ENCODE measurements at regions not wholly inside any gene's neighbourhood (a gene's known extent, or its start where the extent isn't known, plus 50 kb on each side); places are given as distances from the start of the nearest gene placed in this dataset.

- no peak for DNase-seq (ENCODE audit: low read depth in 2 of 2)
Measured at GRCh38 chr17:77474292-77474988, 333.7 kb downstream of the SEC14L1 start.

DNA sequence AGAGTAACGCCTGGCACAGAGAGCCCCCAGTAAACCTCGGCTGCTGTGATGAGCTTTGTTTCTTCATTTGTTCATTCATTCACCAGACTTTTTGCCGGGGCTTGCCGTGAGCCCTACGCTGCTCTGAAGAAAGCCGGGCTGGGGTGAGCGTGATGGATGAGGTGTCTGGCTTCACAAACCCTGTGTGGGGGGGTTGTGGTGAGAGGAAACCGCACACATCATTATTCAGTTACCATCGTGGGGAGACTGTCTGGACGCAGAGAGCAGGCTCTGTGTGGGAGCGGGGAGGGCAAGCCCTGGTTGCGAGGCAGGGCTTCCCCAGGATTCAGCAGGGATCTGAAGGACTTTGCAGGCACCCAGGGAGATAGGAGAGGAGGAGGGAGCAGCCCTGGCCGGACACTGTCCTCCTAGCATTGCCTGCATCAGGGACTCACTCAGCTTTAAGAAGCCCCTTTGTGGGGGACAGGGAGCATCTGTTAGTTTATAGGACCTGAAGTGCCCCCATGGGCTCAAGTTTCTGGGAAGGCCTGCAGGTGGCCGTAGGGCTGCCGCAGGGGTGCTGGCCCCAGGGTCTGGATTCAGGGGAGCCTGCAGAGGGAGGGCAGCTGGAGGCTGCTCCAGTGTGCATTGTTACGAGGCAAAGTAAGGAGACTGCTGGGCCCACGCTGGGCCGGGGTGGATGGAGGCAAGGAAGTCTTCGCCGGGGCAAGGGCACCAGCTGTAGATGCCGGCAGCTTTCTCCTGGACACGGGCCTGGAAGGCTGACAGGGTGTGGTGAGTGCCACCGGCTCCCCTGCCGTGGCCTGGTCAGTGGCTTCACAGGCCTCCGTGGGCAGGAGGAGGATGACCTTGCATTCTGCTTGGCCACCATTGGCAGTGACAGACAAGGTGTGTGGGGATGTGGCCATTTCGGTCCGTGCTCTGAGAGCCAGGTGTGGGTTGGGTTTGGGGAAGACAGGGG lies 334.5 kb downstream of the SEC14L1 start:
- peak; percentile 84 to 86 for DNase-seq (ENCODE audit: low read depth in 2 of 2)

- DNase-seq (ENCODE audit: low read depth in 2 of 2) = no peak
Measured at GRCh38 chr17:77476006-77476405, 335.2 kb downstream of the SEC14L1 start.

DNA sequence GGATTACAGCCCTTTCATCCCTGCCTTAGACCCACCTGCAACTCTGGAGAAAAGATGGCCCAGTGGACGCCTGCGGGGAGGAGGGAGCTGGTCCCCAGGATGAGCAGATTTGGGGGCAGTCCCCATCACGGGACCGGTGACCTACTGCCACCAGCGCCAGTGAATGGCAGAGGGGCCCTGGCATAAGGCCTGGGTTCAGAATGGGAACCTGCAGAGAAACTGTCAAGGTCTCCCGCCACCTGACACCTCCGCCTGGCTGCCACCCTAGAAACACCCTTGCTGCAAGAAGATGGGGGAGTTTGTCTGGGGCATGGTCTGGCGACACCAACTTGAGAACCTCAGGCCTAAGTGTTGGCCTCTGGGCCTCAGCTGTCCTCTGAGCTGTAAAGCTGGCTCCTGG lies 335.7 kb downstream of the SEC14L1 start:
- no peak for DNase-seq (ENCODE audit: low read depth in 2 of 2)

DNA sequence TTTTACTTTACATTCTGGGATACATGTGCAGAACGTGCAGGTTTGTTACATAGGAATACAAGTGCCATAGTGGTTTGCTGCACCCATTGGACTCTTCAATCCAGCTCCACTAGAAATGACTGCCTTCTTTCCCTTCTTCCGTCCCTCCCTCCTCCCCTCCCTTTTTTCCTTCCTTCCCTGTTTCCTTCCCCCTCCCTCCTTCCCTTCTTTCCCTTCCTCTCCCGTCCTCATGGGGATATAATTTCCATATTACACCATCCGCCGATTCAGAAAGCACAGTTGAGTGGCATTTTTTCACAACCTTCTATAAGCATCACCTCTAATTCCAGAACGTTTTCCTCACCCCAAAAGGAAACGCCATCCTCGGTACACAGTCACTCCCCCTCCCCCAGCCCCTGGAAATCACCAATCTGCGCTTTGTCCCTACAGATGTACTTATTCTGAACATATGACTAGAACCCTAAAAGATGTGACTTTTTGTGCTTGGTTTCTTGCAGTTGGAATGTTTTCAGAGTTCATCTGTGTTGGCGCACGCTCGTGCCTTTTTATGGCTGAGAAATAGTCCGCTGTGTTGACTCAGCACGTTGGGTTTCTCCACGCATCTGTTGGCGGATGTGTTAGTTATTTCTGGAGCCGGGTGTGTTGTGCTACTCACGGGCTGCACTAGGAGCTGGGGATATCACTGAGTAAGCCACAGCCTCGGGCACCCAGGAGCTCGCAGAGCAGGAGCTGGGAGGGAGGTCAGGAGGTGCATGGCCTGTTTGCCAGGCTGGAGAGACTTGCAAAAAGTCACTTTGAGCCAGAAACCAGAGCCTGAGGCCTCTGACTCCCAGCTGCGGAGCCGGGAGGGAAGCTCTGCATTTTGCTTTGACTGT lies 336.4 kb downstream of the SEC14L1 start:
- DNase-seq (ENCODE audit: low read depth in 2 of 2) = peak; percentile 93 to 94

DNA sequence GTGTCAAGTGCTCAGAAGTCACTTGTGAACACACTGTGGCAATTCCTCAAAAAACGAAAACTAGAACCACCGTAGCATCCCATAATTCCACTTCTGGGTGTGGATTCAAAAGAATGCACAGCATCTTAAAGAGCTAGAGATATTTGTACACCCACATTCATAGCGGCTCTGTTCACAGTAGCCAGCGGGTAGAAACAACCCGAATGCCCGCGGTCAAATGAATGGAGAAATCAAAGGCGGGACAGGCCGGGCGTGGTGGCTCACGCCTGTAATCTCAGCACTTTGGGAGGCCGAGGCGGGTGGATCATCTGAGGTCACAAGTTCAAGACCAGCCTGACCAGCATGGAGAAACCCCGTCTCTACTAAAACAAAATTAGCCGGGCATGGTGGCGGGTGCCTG lies 337.5 kb downstream of the SEC14L1 start:
- no peak for DNase-seq (ENCODE audit: low read depth in 2 of 2)

DNA sequence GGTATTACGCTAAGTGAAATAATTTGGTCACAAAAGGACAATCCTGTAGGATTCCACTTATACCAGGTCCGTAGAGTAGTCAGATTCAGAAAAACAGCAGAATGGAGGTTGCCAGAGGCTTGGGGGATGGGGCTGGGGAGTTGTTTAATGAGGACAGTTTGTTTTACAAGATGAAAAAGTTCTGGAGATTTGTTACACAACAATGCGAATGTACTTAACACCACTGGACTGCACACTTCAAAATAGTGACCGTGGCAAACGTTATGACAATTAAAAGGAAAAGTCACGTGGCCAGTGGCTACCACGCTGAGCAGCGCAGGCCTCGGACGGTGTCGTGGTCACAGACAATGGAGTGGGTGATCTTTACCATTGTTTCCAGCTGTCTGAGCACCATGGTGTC lies 338.1 kb downstream of the SEC14L1 start:
- no peak for DNase-seq (ENCODE audit: low read depth in 2 of 2)

- no peak for DNase-seq (ENCODE audit: low read depth in 2 of 2)
Measured at GRCh38 chr17:77479372-77480198, 338.8 kb downstream of the SEC14L1 start.

GRCh38 chr17:77480199-77480508 lies 339.4 kb downstream of the SEC14L1 start:
- no peak for DNase-seq (ENCODE audit: low read depth in 2 of 2)

DNA sequence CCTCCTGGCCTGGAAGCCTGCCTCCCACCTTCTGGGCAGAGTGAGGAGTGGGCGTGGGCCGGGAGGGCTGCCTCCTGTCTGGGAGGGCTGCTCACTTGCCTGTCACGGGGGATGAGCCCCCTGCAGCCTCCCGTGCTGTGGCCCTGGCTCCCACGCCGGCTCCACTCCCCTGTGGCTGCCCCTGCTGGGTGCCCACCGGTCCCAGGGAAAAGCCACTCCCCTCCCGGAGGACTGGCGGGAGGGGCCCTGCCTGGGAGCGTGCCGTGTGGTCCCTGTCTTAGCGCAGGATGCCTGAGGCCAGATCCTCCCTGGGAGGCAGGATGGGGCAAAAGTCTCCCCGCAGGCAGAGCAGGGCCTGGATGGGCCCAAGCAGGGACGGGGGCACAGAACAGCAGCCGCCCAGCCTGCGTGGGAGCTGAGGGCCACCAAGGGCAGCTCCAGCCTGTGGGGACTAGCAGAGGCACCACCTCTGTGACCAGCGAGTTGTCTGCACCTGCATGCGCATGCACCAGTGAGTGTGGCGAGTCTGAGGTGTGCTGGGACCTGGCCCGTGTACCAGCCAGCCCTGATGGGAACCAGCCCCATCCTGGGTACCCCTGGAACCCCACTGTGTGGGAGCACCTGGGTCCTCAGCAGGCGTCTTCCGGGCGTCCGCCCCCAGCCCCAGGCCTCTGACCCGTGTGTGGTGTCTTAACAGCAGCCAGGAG lies 339.9 kb downstream of the SEC14L1 start:
- no peak for DNase-seq (ENCODE audit: low read depth in 2 of 2)

GRCh38 chr17:77481476-77482374 lies 341.0 kb downstream of the SEC14L1 start:
- no peak for DNase-seq (ENCODE audit: low read depth in 2 of 2)

DNA sequence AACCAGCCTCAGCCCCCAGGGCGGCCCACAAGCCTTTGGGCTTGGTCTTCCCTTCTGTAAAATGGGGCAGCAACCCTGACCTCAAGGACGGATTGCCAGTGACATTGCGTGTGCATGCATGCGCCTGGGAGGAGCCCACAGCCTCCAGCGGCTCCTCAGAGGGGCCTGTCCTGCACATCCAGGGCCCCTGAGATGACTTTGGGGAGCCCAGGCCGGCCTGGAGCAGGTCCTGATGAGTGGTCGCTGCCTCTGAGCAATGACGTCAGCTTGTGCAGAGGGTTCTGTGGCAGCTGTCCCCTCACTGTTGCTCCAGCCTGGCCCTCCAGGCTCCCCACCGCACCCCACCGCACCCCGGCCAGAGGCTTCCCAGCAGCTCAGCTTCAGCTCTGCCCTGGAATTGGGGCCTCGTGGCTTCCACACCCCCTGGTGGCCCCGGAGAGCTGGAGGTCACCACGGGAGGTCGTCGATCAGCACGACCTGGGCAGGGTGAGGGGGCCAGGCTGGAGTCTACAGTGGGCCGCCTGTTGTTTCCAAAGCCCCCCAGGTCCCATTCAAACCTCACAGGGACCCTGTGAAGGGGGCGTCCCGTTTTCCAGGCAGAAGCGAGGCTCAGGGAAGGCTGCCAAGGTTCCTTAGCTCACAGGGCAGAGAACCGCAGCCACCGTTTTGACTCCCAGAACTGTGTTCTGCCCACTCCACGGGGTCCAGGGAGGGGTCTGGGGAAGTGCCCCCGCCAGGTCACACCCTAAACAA lies 341.8 kb downstream of the SEC14L1 start:
- no peak for DNase-seq (ENCODE audit: low read depth in 2 of 2)

GRCh38 chr17:77483128-77483598 lies 342.4 kb downstream of the SEC14L1 start:
- no peak for DNase-seq (ENCODE audit: low read depth in 2 of 2)

DNA sequence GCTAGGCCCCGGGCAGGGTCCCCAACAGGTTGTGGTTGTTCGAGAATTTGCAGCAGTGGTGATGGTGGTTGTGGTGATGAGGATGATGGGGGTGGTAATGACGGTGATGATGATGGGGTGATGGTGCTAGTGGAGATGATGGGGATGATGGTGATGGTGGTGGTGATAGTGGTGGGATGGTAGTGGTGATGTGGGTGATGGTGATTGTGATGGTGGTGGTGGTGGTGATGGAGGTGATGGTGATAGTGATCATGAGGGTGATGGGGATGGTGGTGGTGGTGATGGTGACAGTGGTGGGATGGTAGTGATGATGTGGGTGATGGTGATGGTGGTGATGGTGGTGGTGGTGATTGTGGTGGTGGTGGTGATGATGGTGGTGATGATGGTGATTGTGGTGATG lies 343.3 kb downstream of the SEC14L1 start:
- DNase-seq (ENCODE audit: low read depth in 2 of 2) = no peak

- DNase-seq (ENCODE audit: low read depth in 2 of 2) = no peak
Measured at GRCh38 chr17:77485089-77485833, 344.5 kb downstream of the SEC14L1 start.

GRCh38 chr17:77487211-77487629 lies 346.5 kb downstream of the SEC14L1 start:
- no peak for DNase-seq (ENCODE audit: low read depth in 2 of 2)

GRCh38 chr17:77487677-77488530 lies 347.1 kb downstream of the SEC14L1 start:
- DNase-seq (ENCODE audit: low read depth in 2 of 2) = no peak

Measured in fibroblast of skin of left biceps (primary cell).